Smooth muscle cell (in vitro differentiated cells): ENCODE measurements at regions not wholly inside any gene's neighbourhood (a gene's known extent, or its start where the extent isn't known, plus 50 kb on each side); places are given as distances from the start of the nearest gene placed in this dataset.
A peak's percentile ranks its signal among the peaks of the same experiment; 100 is the strongest.
"Not testable (repeated sequence)": the region's sequence is repeated elsewhere in the genome, so short reads cannot be mapped to it uniquely, and the experiment has no call there.

Experiments
- DNase-seq: peaks from one replicate; lab custom pipeline; 2025; ENCODE audit not compliant: unreplicated experiment; lab: John Stamatoyannopoulos, UW
- H2AFZ ChIP-seq: fragments of 200-600 bp; sonication (generic); 2 replicates; pipeline ENCODE4 v1.6.0; 2016; ENCODE audit warnings: antibody characterized with exemption, low read depth, mild to moderate bottlenecking
- H3F3A ChIP-seq: fragments of 200-600 bp; sonication (generic); 2 replicates; pipeline ENCODE4 v1.6.0; 2017; ENCODE audit warnings: antibody characterized with exemption, low read depth
- H3K27ac ChIP-seq: fragments of 200-600 bp; sonication (generic); 2 replicates; pipeline ENCODE4 v1.5.1; 2016; ENCODE audit warnings: low read depth, mild to moderate bottlenecking
- H3K27me3 ChIP-seq: fragments of 200-600 bp; sonication (generic); 2 replicates; pipeline ENCODE4 v1.6.1; 2016; ENCODE audit warnings: low read depth, mild to moderate bottlenecking
- H3K36me3 ChIP-seq: fragments of 200-600 bp; sonication (generic); 2 replicates; pipeline ENCODE4 v1.5.1; 2016; ENCODE audit warnings: low read depth
- H3K4me1 ChIP-seq: fragments of 200-600 bp; sonication (generic); 2 replicates; pipeline ENCODE4 v1.5.1; 2016; ENCODE audit warnings: low read depth
- H3K4me2 ChIP-seq: fragments of 200-600 bp; sonication (generic); 2 replicates; pipeline ENCODE4 v1.6.0; 2016; ENCODE audit warnings: mild to moderate bottlenecking
- H3K4me3 ChIP-seq: fragments of 200-600 bp; sonication (generic); 2 replicates; pipeline ENCODE4 v1.5.1; 2016; ENCODE audit warnings: mild to moderate bottlenecking
- H3K79me2 ChIP-seq: fragments of 200-600 bp; sonication (generic); 2 replicates; pipeline ENCODE4 v1.6.0; 2016; ENCODE audit warnings: low read depth, mild to moderate bottlenecking
- H3K9ac ChIP-seq: fragments of 200-600 bp; sonication (generic); 2 replicates; pipeline ENCODE4 v1.6.0; 2016; ENCODE audit warnings: low read depth
- H3K9me3 ChIP-seq: fragments of 200-600 bp; sonication (generic); replicated peaks from 2 replicates; pipeline ENCODE4 v1.5.1; 2016; ENCODE audit warnings: low read depth
- H4K20me1 ChIP-seq: fragments of 200-600 bp; sonication (generic); 2 replicates; pipeline ENCODE4 v1.6.0; 2016; ENCODE audit warnings: low read depth
- CTCF ChIP-seq: fragments of 200-600 bp; sonication (generic); IDR thresholded peaks from 2 replicates; pipeline ENCODE4 v1.5.1; 2017; ENCODE audit warnings: borderline replicate concordance, mild to moderate bottlenecking, antibody characterized with exemption; ENCODE audit not compliant: insufficient read depth, poor library complexity, severe bottlenecking
- WGBS: methylation state at CpG from one replicate; pipeline ENCODE4 v1.1.7; 2016; ENCODE audit warnings: low lambda C conversion rate; 5-methylcytosine and 5-hydroxymethylcytosine counted together

- Histone ChIP-seq H3F3A (peaks cover 6% of the 10 kb centered on the region), H3K27ac (no peak overlapping the region), H3K79me2 (no peaks in the 10 kb centered on the region), H3K4me3 (no peak overlapping the region), H3K4me1 (no peaks in the 10 kb centered on the region), H3K4me2 (no peak overlapping the region), H3K36me3 (no peaks in the 10 kb centered on the region), H3K9ac (no peak overlapping the region), H3K9me3 (no peaks in the 10 kb centered on the region), H4K20me1 (no peaks in the 10 kb centered on the region), H3K27me3 (peaks cover 3% of the 10 kb centered on the region), H2AFZ (no peak overlapping the region)
- TF ChIP-seq CTCF = no peak
- 80% methylated on average over 6 of the region's 6 CpGs for WGBS
- DNase-seq = no peak
Measured at GRCh38 chr2:105514576-105514975, 115.7 kb upstream of the FHL2 start.

- Histone ChIP-seq H3K4me2 (peak overlapping the region; percentile 29), H3K4me1 (no peaks in the 10 kb centered on the region), H3K4me3 (no peak overlapping the region), H3K9me3 (no peaks in the 10 kb centered on the region), H3K79me2 (no peaks in the 10 kb centered on the region), H3K27me3 (peaks cover 3% of the 10 kb centered on the region), H3K36me3 (no peaks in the 10 kb centered on the region), H3K9ac (no peak overlapping the region), H3F3A (peaks cover 6% of the 10 kb centered on the region), H3K27ac (peak overlapping the region; percentile 59), H2AFZ (no peak overlapping the region), H4K20me1 (no peaks in the 10 kb centered on the region)
- no peak for DNase-seq
- TF ChIP-seq CTCF = no peak
- 53% methylated on average over 4 of the region's 4 CpGs for WGBS
Measured at GRCh38 chr2:105510761-105511528, 112.1 kb upstream of the FHL2 start.

GRCh38 chr2:105509269-105510086 lies 110.6 kb upstream of the FHL2 start:
- H3F3A ChIP-seq = peaks cover 6% of the 10 kb centered on the region
- no peak overlapping the region for H3K4me2 ChIP-seq
- no peak for TF ChIP-seq CTCF
- no peak overlapping the region for H3K4me3 ChIP-seq
- no peak for DNase-seq
- H3K9ac ChIP-seq = no peak overlapping the region
- H3K4me1 ChIP-seq = no peaks in the 10 kb centered on the region
- no peaks in the 10 kb centered on the region for H3K36me3 ChIP-seq
- no peaks in the 10 kb centered on the region for H3K79me2 ChIP-seq
- H4K20me1 ChIP-seq = no peaks in the 10 kb centered on the region
- 69% methylated on average over 6 of the region's 6 CpGs for WGBS
- H3K27ac ChIP-seq = no peak overlapping the region
- peaks cover 3% of the 10 kb centered on the region for H3K27me3 ChIP-seq
- H2AFZ ChIP-seq = no peak overlapping the region
- no peaks in the 10 kb centered on the region for H3K9me3 ChIP-seq

- not testable (repeated sequence) for DNase-seq, H2AFZ ChIP-seq
- WGBS = 44% methylated on average over 1 of the region's 1 CpG
Measured at GRCh38 chr2:105506860-105507259, 108.0 kb upstream of the FHL2 start.

More at GRCh38 chr2:105506860-105507259, 108.0 kb upstream of the FHL2 start:
- H3K4me1 ChIP-seq, H4K20me1 ChIP-seq, H3K9ac ChIP-seq, H3K36me3 ChIP-seq, H3K79me2 ChIP-seq, H3K9me3 ChIP-seq, H3F3A ChIP-seq, H3K4me2 ChIP-seq, H3K27ac ChIP-seq, H3K27me3 ChIP-seq, H3K4me3 ChIP-seq: not testable (repeated sequence)
